AG04449 (cell line): ENCODE measurements at regions not wholly inside any gene's neighbourhood (a gene's known extent, or its start where the extent isn't known, plus 50 kb on each side); places are given as distances from the start of the nearest gene placed in this dataset.

ENCODE experiments used
- CTCF ChIA-PET: fragments of 350-600 bp; formaldehyde crosslinking; extraction: SDS; loops from one replicate; lab custom pipeline; 2021; ENCODE audit warnings: antibody characterized with exemption; lab: Yijun Ruan, JAX
- POLR2A ChIA-PET: fragments of 400-600, 350-600 bp; formaldehyde crosslinking; extraction: SDS; loops from one replicate; lab custom pipeline; 2020; ENCODE audit warnings: antibody characterized with exemption, inconsistent platforms; lab: Yijun Ruan, JAX
- DNase-seq: peaks from one replicate; pipeline ENCODE4 v3.0.0-alpha.2; 2010; ENCODE audit warnings: low read depth, low spot score
- H3K4me3 ChIP-seq: 2 replicates; pipeline ENCODE4 v1.5.1; 2011; ENCODE audit warnings: low read depth, mild to moderate bottlenecking, control low read depth, low read length
- TF ChIP-seq, protein P1 (sequence below): IDR thresholded peaks from one replicate; pipeline ENCODE4 v1.5.1; 2011; ENCODE audit warnings: mild to moderate bottlenecking, moderate library complexity, low read length, control low read depth, inconsistent platforms; ENCODE audit not compliant: insufficient read depth; ENCODE audit errors: missing control alignments

DNA sequence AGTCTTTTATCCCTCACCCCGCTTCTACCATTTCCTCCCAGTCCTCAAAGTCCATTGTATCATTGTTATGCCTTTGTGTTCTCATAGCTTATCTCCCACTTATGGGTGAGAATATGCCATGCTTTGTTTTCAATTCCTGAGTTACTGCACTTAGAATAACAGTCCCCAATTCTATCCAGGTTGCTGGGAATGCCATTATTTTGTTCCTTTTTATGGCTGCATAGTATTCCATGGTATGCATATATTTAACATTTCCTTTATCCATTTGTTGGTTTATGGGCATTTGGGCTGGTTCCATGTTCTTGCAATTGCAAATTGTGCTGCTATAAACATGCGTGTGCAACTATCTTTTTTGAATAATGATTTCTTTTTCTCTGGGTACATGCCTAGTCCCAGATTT is 114.9 kb downstream of the VPREB1 start:
- POLR2A ChIA-PET = no interaction called here
- TF ChIP-seq, protein P1, sequence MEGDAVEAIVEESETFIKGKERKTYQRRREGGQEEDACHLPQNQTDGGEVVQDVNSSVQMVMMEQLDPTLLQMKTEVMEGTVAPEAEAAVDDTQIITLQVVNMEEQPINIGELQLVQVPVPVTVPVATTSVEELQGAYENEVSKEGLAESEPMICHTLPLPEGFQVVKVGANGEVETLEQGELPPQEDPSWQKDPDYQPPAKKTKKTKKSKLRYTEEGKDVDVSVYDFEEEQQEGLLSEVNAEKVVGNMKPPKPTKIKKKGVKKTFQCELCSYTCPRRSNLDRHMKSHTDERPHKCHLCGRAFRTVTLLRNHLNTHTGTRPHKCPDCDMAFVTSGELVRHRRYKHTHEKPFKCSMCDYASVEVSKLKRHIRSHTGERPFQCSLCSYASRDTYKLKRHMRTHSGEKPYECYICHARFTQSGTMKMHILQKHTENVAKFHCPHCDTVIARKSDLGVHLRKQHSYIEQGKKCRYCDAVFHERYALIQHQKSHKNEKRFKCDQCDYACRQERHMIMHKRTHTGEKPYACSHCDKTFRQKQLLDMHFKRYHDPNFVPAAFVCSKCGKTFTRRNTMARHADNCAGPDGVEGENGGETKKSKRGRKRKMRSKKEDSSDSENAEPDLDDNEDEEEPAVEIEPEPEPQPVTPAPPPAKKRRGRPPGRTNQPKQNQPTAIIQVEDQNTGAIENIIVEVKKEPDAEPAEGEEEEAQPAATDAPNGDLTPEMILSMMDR = no peak
- no peak for DNase-seq
- H3K4me3 ChIP-seq = no peak overlapping the region
- CTCF ChIA-PET = interaction anchor here (1.3 kb wide), 1 partner anchor 38 kb away, joined by 3 read pairs; no protein-coding TSS in a partner anchor

DNA sequence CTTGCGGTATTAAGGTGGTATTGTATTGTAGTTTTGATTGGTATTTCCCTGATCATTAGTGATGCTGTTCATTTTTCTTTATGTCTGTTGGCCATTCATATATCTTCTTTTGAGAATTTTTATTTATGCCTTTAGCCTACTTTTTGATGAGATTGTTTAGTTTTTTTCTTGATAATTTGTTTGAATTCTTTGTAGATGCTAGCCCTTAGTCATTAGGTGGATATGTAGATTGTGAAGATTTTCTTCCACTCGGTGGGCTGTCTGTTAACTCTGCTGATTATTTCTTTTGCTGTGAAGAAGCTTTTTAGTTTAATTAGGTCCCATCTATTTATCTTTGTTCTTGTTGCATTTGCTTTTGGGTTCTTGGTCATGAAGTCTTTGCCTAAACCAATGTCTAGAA is 115.4 kb downstream of the VPREB1 start:
- ChIA-PET CTCF (no interaction called here), POLR2A (no interaction called here)
- no peak for DNase-seq
- TF ChIP-seq, protein P1 = no peak
- no peak overlapping the region for H3K4me3 ChIP-seq

DNA sequence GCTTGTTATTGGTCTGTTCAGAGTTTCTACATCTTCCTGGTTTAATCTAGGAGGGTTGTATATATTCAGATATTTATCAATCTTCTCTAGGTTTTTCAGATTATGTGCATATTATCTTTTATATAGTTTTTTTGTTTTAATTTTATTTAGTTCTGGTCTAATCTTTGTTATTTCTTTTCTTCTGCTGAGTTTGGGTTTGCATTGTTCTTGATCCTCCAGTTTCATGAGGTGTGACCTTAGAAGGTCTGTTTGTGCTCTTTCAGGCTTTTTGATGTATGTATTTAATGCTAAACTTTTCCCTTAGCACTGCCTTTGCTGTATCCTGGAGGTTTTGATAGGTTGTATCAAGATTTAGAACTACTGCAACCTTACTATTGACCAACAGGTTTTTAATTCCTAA is 117.7 kb downstream of the VPREB1 start:
- H3K4me3 ChIP-seq = no peak overlapping the region
- ChIA-PET POLR2A (no interaction called here), CTCF (no interaction called here)
- TF ChIP-seq, protein P1 = no peak
- DNase-seq = no peak

DNA sequence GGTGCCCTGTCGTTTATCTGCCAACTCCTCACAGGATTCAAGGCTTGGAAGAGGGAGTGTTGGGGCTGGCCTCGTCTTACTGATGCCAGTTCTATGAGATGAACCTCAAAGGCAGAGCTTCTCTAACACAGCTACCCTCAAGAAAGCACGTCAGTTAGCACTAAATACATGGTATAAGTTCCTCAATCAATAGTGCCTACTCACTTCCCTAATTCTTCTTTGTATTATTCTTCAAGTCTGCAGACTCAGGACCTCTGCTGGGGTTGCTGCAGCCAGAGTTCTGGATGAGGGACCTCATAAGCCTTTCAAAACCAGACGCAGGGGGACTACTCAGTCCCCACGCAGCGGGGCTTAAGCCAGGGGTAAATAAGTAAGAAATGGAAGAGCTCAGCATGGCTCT is 118.3 kb downstream of the VPREB1 start:
- ChIA-PET CTCF (no interaction called here), POLR2A (no interaction called here)

DNA sequence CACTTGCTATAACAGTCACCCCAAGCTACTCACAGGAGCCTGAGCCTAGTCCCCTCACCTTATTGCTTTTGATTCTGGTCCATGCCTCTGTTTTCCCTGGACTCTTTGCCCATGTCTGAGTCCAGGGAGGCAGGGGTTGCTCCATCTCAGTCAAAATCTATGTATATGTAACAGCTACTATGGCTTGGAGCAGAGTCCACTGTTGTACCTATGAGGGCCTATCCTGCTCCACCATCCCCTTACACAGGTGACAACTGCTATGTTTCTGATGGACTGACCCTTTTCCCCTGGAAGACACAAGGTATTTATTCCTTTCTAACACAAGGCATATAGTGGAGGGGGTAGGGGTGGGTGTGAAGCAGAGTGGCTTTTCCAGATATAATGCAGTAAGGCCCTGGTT is 119.6 kb downstream of the VPREB1 start:
- POLR2A ChIA-PET = no interaction called here
- no peak for DNase-seq
- TF ChIP-seq, protein P1 = no peak
- H3K4me3 ChIP-seq = no peak overlapping the region
- CTCF ChIA-PET = no interaction called here

More for the DNA sequence above, 118.3 kb downstream of the VPREB1 start:
- DNase-seq = no peak
- H3K4me3 ChIP-seq = no peak overlapping the region
- TF ChIP-seq, protein P1 = no peak

DNA sequence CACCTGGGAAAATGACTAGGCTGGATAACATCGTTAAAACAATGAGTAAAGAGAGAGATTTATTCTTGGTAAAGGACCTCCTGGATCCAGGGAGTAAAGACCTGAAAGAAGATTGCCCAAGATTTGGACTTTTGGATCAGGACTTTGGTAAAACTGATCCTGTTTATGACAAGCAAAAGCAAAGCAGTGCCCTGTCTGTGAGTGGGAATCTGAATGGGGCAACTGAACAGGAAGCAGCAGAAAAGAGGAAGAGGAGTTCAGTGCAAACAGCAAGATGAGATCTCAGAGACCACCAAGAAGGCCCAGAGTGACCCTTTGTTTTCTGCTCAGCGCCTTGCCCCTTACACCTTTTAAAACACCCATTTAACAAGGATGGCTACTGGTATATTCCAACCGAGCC is 122.0 kb downstream of the VPREB1 start:
- ChIA-PET POLR2A (no interaction called here), CTCF (no interaction called here)
- TF ChIP-seq, protein P1 = no peak
- DNase-seq = no peak
- no peak overlapping the region for H3K4me3 ChIP-seq
